Stimulated activated CD8-positive, alpha-beta memory T cell treated with anti-CD3 and anti-CD28 coated beads, Interleukin-15, amount 100 ng/mL, for 48 hours (primary cell): ENCODE measurements at regions not wholly inside any gene's neighbourhood (a gene's known extent, or its start where the extent isn't known, plus 50 kb on each side); places are given as distances from the start of the nearest gene placed in this dataset.

Source experiments
- DNase-seq, 2 donors: peaks; one replicate each; pipeline ENCODE4 v3.0.0-alpha.2; 2020; ENCODE audit warnings: low read depth in 2 of 2

- no peak for DNase-seq
These were observed 687.0 kb downstream of the TYW1 start for GRCh38 chr7:67683628-67684027.

GRCh38 chr7:67690700-67691099 lies 694.1 kb downstream of the TYW1 start:
- DNase-seq = no peak

- no peak for DNase-seq
These were observed 695.8 kb downstream of the TYW1 start for GRCh38 chr7:67692425-67692824.

- DNase-seq = no peak
These were observed 699.5 kb downstream of the TYW1 start for GRCh38 chr7:67696124-67696523.

GRCh38 chr7:67696878-67697277 lies 700.2 kb downstream of the TYW1 start:
- no peak for DNase-seq

- no peak for DNase-seq
These were observed 701.7 kb downstream of the TYW1 start for GRCh38 chr7:67698354-67698753.

- no peak for DNase-seq
These were observed 709.2 kb downstream of the TYW1 start for GRCh38 chr7:67705850-67706249.

- no peak for DNase-seq
These were observed 715.1 kb downstream of the TYW1 start for GRCh38 chr7:67711706-67712105.

- DNase-seq = no peak
These were observed 716.9 kb downstream of the TYW1 start for GRCh38 chr7:67713451-67714056.

- DNase-seq = no peak
These were observed 720.1 kb downstream of the TYW1 start for GRCh38 chr7:67716729-67717128.

- DNase-seq = no peak
These were observed 727.0 kb downstream of the TYW1 start for GRCh38 chr7:67723591-67723990.

GRCh38 chr7:67724435-67724834 lies 727.8 kb downstream of the TYW1 start:
- no peak for DNase-seq

GRCh38 chr7:67724955-67725354 lies 728.3 kb downstream of the TYW1 start:
- DNase-seq = no peak

- DNase-seq = no peak
These were observed 728.8 kb downstream of the TYW1 start for GRCh38 chr7:67725423-67725822.

GRCh38 chr7:67729771-67730170 lies 733.1 kb downstream of the TYW1 start:
- DNase-seq = no peak

GRCh38 chr7:67731704-67732103 lies 735.1 kb downstream of the TYW1 start:
- DNase-seq = no peak

- DNase-seq = no peak
These were observed 736.3 kb downstream of the TYW1 start for GRCh38 chr7:67732898-67733297.

- DNase-seq = no peak
These were observed 741.5 kb downstream of the TYW1 start for GRCh38 chr7:67738145-67738544.

GRCh38 chr7:67738958-67739357 lies 742.3 kb downstream of the TYW1 start:
- DNase-seq = no peak

GRCh38 chr7:67743501-67743900 lies 746.9 kb downstream of the TYW1 start:
- DNase-seq = no peak

GRCh38 chr7:67752227-67752626 lies 755.6 kb downstream of the TYW1 start:
- no peak for DNase-seq

GRCh38 chr7:67753891-67754290 lies 757.3 kb downstream of the TYW1 start:
- DNase-seq = no peak

GRCh38 chr7:67754651-67755050 lies 758.0 kb downstream of the TYW1 start:
- no peak for DNase-seq

GRCh38 chr7:67758551-67758950 lies 761.9 kb downstream of the TYW1 start:
- DNase-seq = no peak
